Lower leg skin (tissue), 3 donors: ENCODE measurements at regions not wholly inside any gene's neighbourhood (a gene's known extent, or its start where the extent isn't known, plus 50 kb on each side); places are given as distances from the start of the nearest gene placed in this dataset.

Experiments used
- CTCF ChIP-seq, 3 donors: fragments of 450-650 bp; IDR thresholded peaks; one replicate each; pipeline ENCODE4 v1.5.1; 2016; ENCODE audit warnings: antibody characterized with exemption in 3 of 3, mild to moderate bottlenecking in 3 of 3, moderate library complexity in 2 of 3
- POLR2A ChIP-seq, 2 donors: fragments of 450-650 bp; IDR thresholded peaks; one replicate each; pipeline ENCODE4 v1.6.1; 2016 to 2017; ENCODE audit warnings: antibody characterized with exemption in 2 of 2, mild to moderate bottlenecking in 1 of 2, moderate library complexity in 1 of 2

DNA sequence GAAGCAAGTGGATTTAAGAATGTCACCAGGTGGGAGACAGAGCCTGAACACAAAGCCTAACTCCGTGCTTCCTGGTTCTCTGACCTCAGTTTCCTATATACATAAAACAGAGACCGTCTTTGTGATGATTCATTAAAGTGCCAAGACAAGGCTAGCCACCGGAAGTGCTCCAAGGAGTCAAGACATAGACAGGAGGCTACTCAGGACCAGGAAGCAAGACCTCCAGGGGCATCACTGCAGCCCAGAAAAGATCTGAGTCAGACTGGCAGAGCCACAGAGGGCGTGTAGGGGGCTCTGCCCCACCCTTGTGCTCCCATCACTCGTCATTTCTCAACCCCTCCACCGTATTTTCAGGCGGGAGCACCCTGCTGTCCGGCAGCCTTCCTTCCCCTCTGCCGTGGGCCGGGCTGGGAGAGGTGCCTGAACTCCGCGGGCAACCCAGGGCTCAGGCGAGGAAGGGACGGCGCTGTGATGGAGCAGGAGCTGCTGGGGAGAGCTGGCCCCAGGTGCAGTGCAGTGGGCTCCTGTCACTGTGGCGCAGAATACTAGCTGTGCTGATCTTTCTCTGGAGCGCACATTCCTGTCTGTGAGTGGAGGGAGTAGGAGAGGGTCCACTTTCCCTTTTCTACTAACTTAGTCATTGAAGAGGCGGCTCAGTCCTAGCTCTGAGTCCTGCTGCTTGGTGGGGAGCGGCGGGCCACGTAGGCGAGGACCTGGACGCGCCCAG, 134.7 kb upstream of the GPR12 start:
- TF ChIP-seq CTCF (IDR thresholded peaks at IDR 0.05) = no peak
- no peak for TF ChIP-seq POLR2A (IDR thresholded peaks at IDR 0.05)
